NCI-H510A (cell line): ENCODE measurements at regions not wholly inside any gene's neighbourhood (a gene's known extent, or its start where the extent isn't known, plus 50 kb on each side); places are given as distances from the start of the nearest gene placed in this dataset.

ENCODE experiments used
- DNase-seq: peaks from one replicate; lab custom pipeline; 2025; lab: John Stamatoyannopoulos, UW

- no peak for DNase-seq
Measured at GRCh38 chr9:88077071-88077617, 61.1 kb downstream of the SPATA31C2 start.

- peak; percentile 7 for DNase-seq
Measured at GRCh38 chr9:88076286-88077070, 61.8 kb downstream of the SPATA31C2 start.

- no peak for DNase-seq
Measured at GRCh38 chr9:88075966-88076285, 62.3 kb downstream of the SPATA31C2 start.

GRCh38 chr9:88075506-88075905 is 62.8 kb downstream of the SPATA31C2 start:
- DNase-seq, result no peak

GRCh38 chr9:88074931-88075330 is 63.3 kb downstream of the SPATA31C2 start:
- DNase-seq, result no peak

GRCh38 chr9:88072831-88073375 is 65.4 kb downstream of the SPATA31C2 start:
- no peak for DNase-seq

GRCh38 chr9:88071331-88071730 is 66.9 kb downstream of the SPATA31C2 start:
- no peak for DNase-seq

- no peak for DNase-seq
Measured at GRCh38 chr9:88065619-88066018, 72.7 kb downstream of the SPATA31C2 start.

- no peak for DNase-seq
Measured at GRCh38 chr9:88064554-88064953, 73.7 kb downstream of the SPATA31C2 start.

- no peak for DNase-seq
Measured at GRCh38 chr9:88060746-88061145, 77.5 kb downstream of the SPATA31C2 start.

- DNase-seq, result no peak
Measured at GRCh38 chr9:88059469-88059868, 78.8 kb downstream of the SPATA31C2 start.

GRCh38 chr9:88056876-88057275 is 81.4 kb downstream of the SPATA31C2 start:
- no peak for DNase-seq

- DNase-seq, result no peak
Measured at GRCh38 chr9:88053856-88054501, 79.6 kb upstream of the CDK20 start.

- no peak for DNase-seq
Measured at GRCh38 chr9:88052321-88052965, 78.1 kb upstream of the CDK20 start.

GRCh38 chr9:88051138-88051537 is 76.8 kb upstream of the CDK20 start:
- DNase-seq, result no peak

GRCh38 chr9:88049677-88050307 is 75.5 kb upstream of the CDK20 start:
- no peak for DNase-seq

GRCh38 chr9:88046542-88046941 is 72.2 kb upstream of the CDK20 start:
- DNase-seq, result no peak

GRCh38 chr9:88045686-88046085 is 71.4 kb upstream of the CDK20 start:
- DNase-seq, result no peak

- no peak for DNase-seq
Measured at GRCh38 chr9:88044200-88044599, 69.9 kb upstream of the CDK20 start.

GRCh38 chr9:88043647-88044046 is 69.3 kb upstream of the CDK20 start:
- no peak for DNase-seq

GRCh38 chr9:88041447-88041846 is 67.1 kb upstream of the CDK20 start:
- DNase-seq, result no peak

GRCh38 chr9:88037285-88037845 is 63.0 kb upstream of the CDK20 start:
- DNase-seq, result no peak
